ENCODE measurements at regions not wholly inside any gene's neighbourhood (a gene's known extent, or its start where the extent isn't known, plus 50 kb on each side); places are given as distances from the start of the nearest gene placed in this dataset.

GRCh38 chr2:55759271-55759921, 65.8 kb upstream of the PNPT1 start:
- TF ChIP-seq, protein P1, sequence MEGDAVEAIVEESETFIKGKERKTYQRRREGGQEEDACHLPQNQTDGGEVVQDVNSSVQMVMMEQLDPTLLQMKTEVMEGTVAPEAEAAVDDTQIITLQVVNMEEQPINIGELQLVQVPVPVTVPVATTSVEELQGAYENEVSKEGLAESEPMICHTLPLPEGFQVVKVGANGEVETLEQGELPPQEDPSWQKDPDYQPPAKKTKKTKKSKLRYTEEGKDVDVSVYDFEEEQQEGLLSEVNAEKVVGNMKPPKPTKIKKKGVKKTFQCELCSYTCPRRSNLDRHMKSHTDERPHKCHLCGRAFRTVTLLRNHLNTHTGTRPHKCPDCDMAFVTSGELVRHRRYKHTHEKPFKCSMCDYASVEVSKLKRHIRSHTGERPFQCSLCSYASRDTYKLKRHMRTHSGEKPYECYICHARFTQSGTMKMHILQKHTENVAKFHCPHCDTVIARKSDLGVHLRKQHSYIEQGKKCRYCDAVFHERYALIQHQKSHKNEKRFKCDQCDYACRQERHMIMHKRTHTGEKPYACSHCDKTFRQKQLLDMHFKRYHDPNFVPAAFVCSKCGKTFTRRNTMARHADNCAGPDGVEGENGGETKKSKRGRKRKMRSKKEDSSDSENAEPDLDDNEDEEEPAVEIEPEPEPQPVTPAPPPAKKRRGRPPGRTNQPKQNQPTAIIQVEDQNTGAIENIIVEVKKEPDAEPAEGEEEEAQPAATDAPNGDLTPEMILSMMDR (conservative IDR thresholded peaks at IDR 0.05; ENCODE audit: low read depth, low read length), result no peak
- H3K4me3 ChIP-seq (ENCODE audit: low read depth, low read length), result no peak overlapping the region
- no peak for DNase-seq (ENCODE audit: low read depth)

DNA sequence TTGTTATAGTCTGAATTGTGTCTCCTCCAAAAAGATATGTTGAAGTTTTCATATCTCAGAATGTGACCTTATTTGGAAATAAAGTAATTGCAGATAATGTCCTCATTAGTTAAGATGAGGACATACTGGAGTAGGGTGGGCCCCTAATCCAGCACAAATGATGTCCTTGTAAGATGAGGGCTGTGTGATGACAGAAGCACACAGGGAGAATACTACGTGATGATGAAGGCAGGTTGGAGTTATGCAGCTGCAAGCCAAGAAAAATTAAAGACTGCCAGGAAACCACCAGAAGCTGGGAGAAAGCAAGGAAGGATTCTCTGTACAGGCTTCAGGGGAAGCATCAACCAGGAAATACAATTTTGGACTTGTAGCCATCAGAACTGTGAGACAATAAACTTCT, 58.3 kb upstream of the PNPT1 start:
- TF ChIP-seq, protein P1 (conservative IDR thresholded peaks at IDR 0.05; ENCODE audit: low read depth, low read length), result no peak

GRCh38 chr2:55743583-55743982, 49.9 kb upstream of the PNPT1 start:
- TF ChIP-seq, protein P1 (conservative IDR thresholded peaks at IDR 0.05; ENCODE audit: low read depth, low read length), result no peak
- peak; percentile 84 for DNase-seq (ENCODE audit: low read depth)
- H3K4me3 ChIP-seq (ENCODE audit: low read depth, low read length), result no peak overlapping the region

More for the DNA sequence above, 58.3 kb upstream of the PNPT1 start:
- peak; percentile 41 for DNase-seq (ENCODE audit: low read depth)
- H3K4me3 ChIP-seq (ENCODE audit: low read depth, low read length), result no peak overlapping the region
